ENCODE measurements at regions not wholly inside any gene's neighbourhood (a gene's known extent, or its start where the extent isn't known, plus 50 kb on each side); places are given as distances from the start of the nearest gene placed in this dataset.

DNA sequence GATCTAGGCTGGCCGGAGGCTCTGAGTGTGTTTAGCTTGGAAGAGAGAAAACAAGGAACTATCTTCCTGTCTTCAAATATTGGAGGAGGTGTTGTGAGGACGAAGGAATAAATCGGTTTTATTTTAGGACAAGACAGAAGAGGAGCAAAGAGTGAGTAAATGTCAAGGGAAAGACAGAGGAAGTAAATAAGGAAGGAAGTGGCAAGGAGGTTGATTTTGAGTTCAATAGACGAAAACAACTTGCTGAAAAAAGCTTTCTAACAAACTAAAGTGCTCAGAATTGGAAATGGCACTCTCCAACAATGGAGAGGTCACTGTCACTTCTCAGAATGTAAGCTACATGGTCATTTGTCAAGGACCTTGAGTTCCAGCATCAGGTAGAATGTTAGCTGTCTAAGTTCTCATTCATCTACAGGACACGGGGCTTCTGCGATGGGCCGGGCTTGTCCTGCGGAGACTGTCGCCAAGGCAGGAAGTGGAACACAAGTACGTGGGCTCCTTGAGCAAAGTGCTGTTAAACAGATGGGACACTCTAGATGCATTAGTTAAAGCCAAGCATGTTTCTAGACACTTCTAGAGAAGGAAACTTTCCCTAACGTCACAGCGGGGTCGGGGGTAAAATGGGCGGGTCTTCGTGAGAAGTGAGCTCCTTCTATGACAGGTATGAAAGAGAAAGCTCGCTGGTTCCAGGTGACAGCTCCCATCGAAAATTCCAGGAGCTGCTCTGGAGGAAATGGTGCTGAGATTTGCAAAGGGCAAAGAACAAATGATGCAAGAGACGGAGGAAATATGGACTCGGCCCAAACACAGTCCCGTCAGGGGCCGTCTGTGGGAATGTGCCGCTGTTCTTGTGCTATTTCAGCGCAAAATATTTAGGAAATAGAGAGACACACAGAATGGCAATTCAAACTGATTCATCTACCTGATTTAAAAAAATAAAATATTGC is 103.9 kb upstream of the UBL3 start:
- H3K9me3 ChIP-seq = no peaks in the 10 kb centered on the region
- peak overlapping the region; percentile 87 for H3K4me2 ChIP-seq
- H3K9ac ChIP-seq = peak overlapping the region; percentile 11; the same call in 1 of the 2 replicates
- no peaks in the 10 kb centered on the region for H3K36me3 ChIP-seq
- H3K4me3 ChIP-seq = peak overlapping the region; percentile 40; the same call in 1 of the 2 replicates
- no peak for TF ChIP-seq Cebpa-rat (IDR thresholded peaks at IDR 0.05)
- H3K27me3 ChIP-seq = no peaks in the 10 kb centered on the region
- no peaks in the 10 kb centered on the region for H4K20me1 ChIP-seq
- peaks cover 79% of the 10 kb centered on the region for H3K4me1 ChIP-seq
- H3K27ac ChIP-seq = peak overlapping the region; percentile 64

DNA sequence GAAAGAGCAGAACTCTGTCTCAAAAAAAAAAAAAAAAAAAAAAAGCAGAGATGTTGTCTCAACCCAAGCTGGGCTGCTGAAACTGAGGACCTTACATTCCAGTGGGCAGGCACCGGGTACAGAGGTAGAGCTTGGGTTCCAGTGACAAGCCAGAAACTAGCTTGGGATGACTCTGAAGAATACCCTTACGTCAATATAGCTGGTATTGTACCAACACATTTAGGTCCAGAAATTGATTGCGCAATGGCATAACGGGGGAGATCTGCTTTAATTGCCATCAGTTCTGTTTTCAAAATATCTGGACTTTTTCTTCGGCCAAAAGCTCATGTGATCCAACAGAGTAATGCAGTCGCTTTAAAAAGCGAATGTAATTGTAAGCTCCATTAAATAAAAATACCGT is 103.1 kb upstream of the UBL3 start:
- Histone ChIP-seq H3K4me2 (peak overlapping the region; percentile 87), H3K9ac (peak overlapping the region; percentile 11; the same call in 1 of the 2 replicates), H4K20me1 (no peaks in the 10 kb centered on the region), H3K9me3 (no peaks in the 10 kb centered on the region), H3K27me3 (no peaks in the 10 kb centered on the region), H3K4me3 (peak overlapping the region; percentile 40; the same call in 1 of the 2 replicates), H3K27ac (peak overlapping the region; percentile 64; the same call in 1 of the 2 replicates), H3K36me3 (no peaks in the 10 kb centered on the region), H3K4me1 (peaks cover 84% of the 10 kb centered on the region)
- peak; percentile 98 for TF ChIP-seq Cebpa-rat (IDR thresholded peaks at IDR 0.05)

DNA sequence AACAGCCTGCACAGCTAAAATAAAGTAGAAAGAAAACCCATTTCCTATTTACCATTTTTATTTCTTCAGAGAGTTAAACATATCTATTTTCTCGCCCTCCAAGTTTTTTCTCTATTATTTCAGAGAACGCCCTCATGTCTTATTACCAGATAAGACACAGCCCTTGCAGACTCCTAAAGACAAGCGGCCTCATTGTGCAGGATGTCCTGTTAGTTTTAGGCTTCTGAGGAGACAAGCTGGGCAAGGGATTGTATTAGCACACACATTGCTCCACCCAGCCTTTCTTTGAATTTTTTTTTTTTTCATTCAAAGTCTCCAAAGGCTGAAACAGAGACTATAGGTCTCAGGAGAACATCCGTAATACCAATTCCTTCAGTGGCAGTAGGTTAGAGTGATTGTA is 101.8 kb upstream of the UBL3 start:
- Histone ChIP-seq H3K4me3 (no peak overlapping the region), H4K20me1 (no peaks in the 10 kb centered on the region), H3K4me1 (peaks cover 77% of the 10 kb centered on the region), H3K9me3 (no peaks in the 10 kb centered on the region), H3K36me3 (no peaks in the 10 kb centered on the region), H3K27ac (no peak overlapping the region), H3K4me2 (no peak overlapping the region), H3K9ac (no peak overlapping the region), H3K27me3 (no peaks in the 10 kb centered on the region)
- no peak for TF ChIP-seq Cebpa-rat (IDR thresholded peaks at IDR 0.05)

DNA sequence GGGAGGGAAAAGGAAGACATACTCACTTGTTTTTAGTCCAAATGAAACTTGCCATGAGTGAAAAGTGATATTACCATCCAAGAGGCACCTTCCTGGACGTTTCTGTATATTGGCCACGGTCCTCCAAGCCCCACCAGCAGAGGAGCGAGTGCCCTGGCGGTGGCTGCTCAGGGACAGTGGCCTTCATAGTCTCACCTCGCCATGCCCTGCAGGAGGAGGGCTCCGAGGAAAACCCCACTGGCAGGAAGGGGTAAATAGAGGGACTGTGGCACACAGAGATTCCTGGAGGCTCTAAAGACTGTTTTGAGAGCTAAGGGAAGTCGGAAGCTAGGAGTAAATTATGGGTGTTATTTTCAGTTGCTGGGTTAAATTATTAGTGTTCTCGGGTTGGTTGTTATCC is 98.4 kb upstream of the UBL3 start:
- H3K4me2 ChIP-seq = peak overlapping the region; percentile 40
- no peaks in the 10 kb centered on the region for H3K9me3 ChIP-seq
- peaks cover 45% of the 10 kb centered on the region for H3K4me1 ChIP-seq
- no peak for TF ChIP-seq Cebpa-rat (IDR thresholded peaks at IDR 0.05)
- no peak overlapping the region; the same call in 1 of the 2 replicates for H3K27ac ChIP-seq
- H3K27me3 ChIP-seq = no peaks in the 10 kb centered on the region
- H4K20me1 ChIP-seq = no peaks in the 10 kb centered on the region
- H3K4me3 ChIP-seq = no peak overlapping the region
- no peak overlapping the region for H3K9ac ChIP-seq
- no peaks in the 10 kb centered on the region for H3K36me3 ChIP-seq

DNA sequence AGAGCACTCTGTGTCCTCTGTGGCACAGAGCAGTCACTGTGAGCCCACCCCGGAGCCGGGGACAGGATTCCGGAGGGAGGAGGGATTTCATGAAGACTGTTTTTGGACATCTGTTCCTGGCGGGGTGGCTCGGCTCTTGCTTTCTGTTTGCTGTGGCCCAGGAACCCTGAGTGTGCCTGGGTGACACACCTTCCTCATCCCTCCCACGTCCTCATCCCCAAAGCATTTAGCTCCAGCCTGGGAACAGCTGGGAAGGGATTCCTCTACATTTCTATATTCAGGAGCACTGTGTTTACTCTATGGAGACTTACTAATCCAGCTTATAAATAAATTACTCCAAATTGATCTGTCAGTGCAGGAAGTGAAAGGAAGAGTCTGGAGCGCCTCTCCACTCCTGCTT is 97.8 kb upstream of the UBL3 start:
- no peaks in the 10 kb centered on the region for H3K27me3 ChIP-seq
- no peak for TF ChIP-seq Cebpa-rat (IDR thresholded peaks at IDR 0.05)
- H3K4me1 ChIP-seq = peaks cover 39% of the 10 kb centered on the region
- H3K9ac ChIP-seq = no peak overlapping the region
- H3K4me3 ChIP-seq = no peak overlapping the region
- no peak overlapping the region for H3K27ac ChIP-seq
- H3K9me3 ChIP-seq = no peaks in the 10 kb centered on the region
- H3K4me2 ChIP-seq = no peak overlapping the region
- H3K36me3 ChIP-seq = no peaks in the 10 kb centered on the region
- H4K20me1 ChIP-seq = no peaks in the 10 kb centered on the region

DNA sequence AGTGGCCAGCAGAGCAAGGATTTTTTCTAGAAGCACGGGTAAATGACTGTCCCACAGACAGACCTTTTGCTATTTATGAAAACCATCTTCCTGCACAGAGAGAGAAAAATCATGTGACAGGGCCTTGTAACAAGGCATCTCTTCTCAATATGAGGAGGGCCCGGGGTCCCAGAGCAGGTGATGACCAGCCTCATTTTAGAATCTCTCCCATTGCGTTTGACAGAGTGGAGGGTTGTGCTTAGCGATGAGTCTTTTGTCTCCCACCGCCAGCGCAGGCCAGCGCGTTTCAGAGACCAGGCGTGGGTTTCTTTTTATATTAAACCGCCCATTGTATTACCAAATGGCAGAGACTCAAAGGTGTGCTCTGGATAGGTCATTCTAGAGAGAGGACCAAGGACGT is 97.4 kb upstream of the UBL3 start:
- no peak overlapping the region for H3K4me3 ChIP-seq
- no peak overlapping the region for H3K27ac ChIP-seq
- TF ChIP-seq Cebpa-rat (IDR thresholded peaks at IDR 0.05) = no peak
- no peaks in the 10 kb centered on the region for H4K20me1 ChIP-seq
- H3K9me3 ChIP-seq = no peaks in the 10 kb centered on the region
- H3K27me3 ChIP-seq = no peaks in the 10 kb centered on the region
- no peaks in the 10 kb centered on the region for H3K36me3 ChIP-seq
- H3K4me1 ChIP-seq = peaks cover 35% of the 10 kb centered on the region
- H3K9ac ChIP-seq = no peak overlapping the region
- H3K4me2 ChIP-seq = no peak overlapping the region

DNA sequence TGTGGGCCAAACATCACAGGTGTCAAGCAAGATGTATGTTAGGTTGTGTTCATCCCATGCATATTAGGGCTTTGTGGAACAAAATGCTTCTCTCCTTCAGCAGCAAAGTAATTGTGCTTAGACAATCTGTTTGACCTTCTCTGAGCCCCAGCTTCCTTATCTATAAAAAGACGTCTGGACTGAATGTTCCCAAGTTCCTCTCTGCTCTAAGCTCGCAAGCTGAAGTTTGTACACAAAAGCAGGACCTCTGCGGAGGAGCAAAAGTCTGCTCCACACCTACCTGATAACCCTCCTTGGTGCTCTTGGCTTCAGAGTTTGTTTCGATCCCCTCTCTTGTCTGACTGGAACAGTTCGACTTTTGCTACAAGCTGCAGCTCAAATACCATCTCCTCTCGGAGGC is 95.7 kb upstream of the UBL3 start:
- Histone ChIP-seq H3K9me3 (no peaks in the 10 kb centered on the region), H3K4me1 (peaks cover 22% of the 10 kb centered on the region), H3K4me3 (no peak overlapping the region), H3K27ac (no peak overlapping the region), H3K36me3 (no peaks in the 10 kb centered on the region), H3K9ac (no peak overlapping the region), H3K4me2 (no peak overlapping the region), H4K20me1 (no peaks in the 10 kb centered on the region), H3K27me3 (no peaks in the 10 kb centered on the region)
- no peak for TF ChIP-seq Cebpa-rat (IDR thresholded peaks at IDR 0.05)

DNA sequence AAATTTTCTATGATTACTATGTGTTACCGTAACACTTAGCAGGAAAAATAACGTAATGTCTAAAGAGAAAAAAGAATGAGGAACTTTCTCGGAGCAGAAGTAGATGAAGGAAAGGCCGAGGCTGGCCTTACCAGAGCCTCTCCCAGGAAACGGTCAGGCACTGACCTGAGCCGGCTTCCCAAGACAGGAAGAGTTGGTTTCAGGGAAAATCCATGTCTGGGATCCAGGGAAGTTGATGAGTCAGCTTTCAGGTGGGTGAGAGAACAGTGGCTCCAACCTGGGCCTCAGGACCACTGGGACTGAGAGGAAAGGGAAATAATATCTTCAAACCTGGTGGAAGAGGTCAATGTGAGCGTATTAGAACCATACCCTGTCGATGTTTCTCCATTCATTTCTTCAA is 93.3 kb upstream of the UBL3 start:
- H3K36me3 ChIP-seq = no peaks in the 10 kb centered on the region
- no peaks in the 10 kb centered on the region for H3K4me1 ChIP-seq
- TF ChIP-seq Cebpa-rat (IDR thresholded peaks at IDR 0.05) = no peak
- no peaks in the 10 kb centered on the region for H4K20me1 ChIP-seq
- H3K9me3 ChIP-seq = no peaks in the 10 kb centered on the region
- H3K27me3 ChIP-seq = no peaks in the 10 kb centered on the region
- no peak overlapping the region for H3K4me2 ChIP-seq
- H3K4me3 ChIP-seq = no peak overlapping the region
- no peak overlapping the region for H3K9ac ChIP-seq
- H3K27ac ChIP-seq = no peak overlapping the region

DNA sequence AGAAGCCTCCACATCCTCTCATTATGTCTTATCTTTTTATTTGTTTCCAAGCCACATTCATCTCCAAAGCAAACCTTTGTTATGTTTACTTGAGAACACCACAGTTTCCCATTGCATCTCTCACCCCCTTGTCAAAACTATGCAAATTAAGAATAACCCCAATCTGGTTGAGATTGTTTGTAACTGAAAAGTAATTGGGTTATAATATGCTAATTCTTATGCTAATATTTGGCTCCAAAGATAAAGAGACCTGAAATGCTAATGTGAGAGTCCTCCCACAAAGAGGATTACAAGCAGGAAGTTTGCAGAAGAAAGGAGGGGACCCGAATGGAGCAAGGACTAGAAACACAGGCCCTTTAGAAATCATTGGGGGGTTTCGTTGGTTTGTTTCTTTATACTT is 92.9 kb upstream of the UBL3 start:
- Histone ChIP-seq H3K4me3 (no peak overlapping the region), H3K4me2 (no peak overlapping the region), H4K20me1 (no peaks in the 10 kb centered on the region), H3K9me3 (no peaks in the 10 kb centered on the region), H3K36me3 (no peaks in the 10 kb centered on the region), H3K9ac (no peak overlapping the region), H3K27me3 (no peaks in the 10 kb centered on the region), H3K27ac (no peak overlapping the region), H3K4me1 (peaks cover 2% of the 10 kb centered on the region; the same call in 1 of the 2 replicates)
- no peak for TF ChIP-seq Cebpa-rat (IDR thresholded peaks at IDR 0.05)

DNA sequence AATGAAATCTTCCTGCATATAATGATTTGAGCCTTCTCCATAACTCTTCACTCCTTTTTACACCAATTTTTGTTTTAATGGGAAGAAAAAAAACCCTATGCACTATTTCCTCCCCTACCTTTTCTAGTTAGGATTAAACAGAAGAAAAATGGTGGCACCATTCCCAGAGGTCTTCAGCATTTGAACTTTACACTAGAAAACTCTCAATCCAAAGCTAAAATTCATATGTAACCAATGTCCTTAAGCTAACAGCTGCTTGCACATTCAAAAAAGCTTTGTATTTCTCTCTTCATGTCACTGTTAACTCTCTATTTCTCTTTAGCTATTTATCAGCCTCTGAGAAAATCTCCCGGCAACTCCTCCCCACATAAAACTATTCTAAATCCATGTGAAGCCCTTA is 90.3 kb upstream of the UBL3 start:
- Histone ChIP-seq H3K4me2 (no peak overlapping the region), H3K4me3 (no peak overlapping the region), H3K36me3 (no peaks in the 10 kb centered on the region), H3K27ac (no peak overlapping the region), H3K4me1 (peaks cover 28% of the 10 kb centered on the region), H3K9ac (no peak overlapping the region), H3K9me3 (no peaks in the 10 kb centered on the region), H3K27me3 (no peaks in the 10 kb centered on the region), H4K20me1 (no peaks in the 10 kb centered on the region)
- TF ChIP-seq Cebpa-rat (IDR thresholded peaks at IDR 0.05) = no peak
